WTC11 (cell line): ENCODE measurements at regions not wholly inside any gene's neighbourhood (a gene's known extent, or its start where the extent isn't known, plus 50 kb on each side); places are given as distances from the start of the nearest gene placed in this dataset.

Experiments
- ATAC-seq: fragments of 200-7000 bp; cut with Tn5 transposase; 2 replicates; pipeline ENCODE4 v1.10.0; 2021; ENCODE audit warnings: mild to moderate bottlenecking, moderate library complexity
- CTCF ChIA-PET: fragments of 300-600 bp; sonication (Branson Sonifier 250); formaldehyde crosslinking; loops from one replicate; lab custom pipeline; 2021; ENCODE audit warnings: antibody characterized with exemption; lab: Charles Lee
- POLR2A ChIA-PET: fragments of 350-600 bp; sonication (Branson Sonifier 250); formaldehyde crosslinking; loops from one replicate; lab custom pipeline; 2021; ENCODE audit warnings: antibody characterized with exemption; lab: Charles Lee
- DNase-seq: peaks from one replicate; pipeline ENCODE4 v3.0.0; 2021; ENCODE audit warnings: low spot score
- H3K27ac Mint-ChIP-seq: 2 replicates; pipeline ENCODE4 v1.8.0; 2021; ENCODE audit warnings: mixed read lengths
- H3K27me3 Mint-ChIP-seq: 2 replicates; pipeline ENCODE4 v1.8.0; 2021; ENCODE audit warnings: low read depth, mild to moderate bottlenecking, moderate library complexity, mixed read lengths
- H3K36me3 Mint-ChIP-seq: 2 replicates; pipeline ENCODE4 v1.8.0; 2021; ENCODE audit warnings: mixed read lengths
- H3K4me1 Mint-ChIP-seq: 2 replicates; pipeline ENCODE4 v1.8.0; 2022; ENCODE audit warnings: mixed read lengths
- H3K4me3 Mint-ChIP-seq: 2 replicates; pipeline ENCODE4 v1.8.0; 2021; ENCODE audit warnings: mild to moderate bottlenecking, moderate library complexity, mixed read lengths
- H3K9me3 Mint-ChIP-seq: 2 replicates; pipeline ENCODE4 v1.8.0; 2021; ENCODE audit warnings: mixed read lengths
- AFF4 ChIP-seq: sonication (generic); formaldehyde crosslinking; IDR thresholded peaks from 2 replicates; pipeline ENCODE4 v1.8.1; 2023; ENCODE audit warnings: mild to moderate bottlenecking, missing genetic modification reagents, borderline replicate concordance
- ARID4B ChIP-seq: sonication (generic); formaldehyde crosslinking; IDR thresholded peaks from 2 replicates; pipeline ENCODE4 v1.8.0; 2023; ENCODE audit warnings: missing genetic modification reagents, mild to moderate bottlenecking, borderline replicate concordance
- ATF1 ChIP-seq: sonication (generic); formaldehyde crosslinking; IDR thresholded peaks from 2 replicates; pipeline ENCODE4 v1.8.1; 2023; ENCODE audit warnings: mild to moderate bottlenecking, moderate library complexity, missing genetic modification reagents
- CREM ChIP-seq: sonication (generic); formaldehyde crosslinking; IDR thresholded peaks from 2 replicates; pipeline ENCODE4 v1.8.1; 2022; ENCODE audit warnings: mild to moderate bottlenecking, missing genetic modification reagents, moderate library complexity
- E2F5 ChIP-seq: sonication (generic); formaldehyde crosslinking; IDR thresholded peaks from 2 replicates; pipeline ENCODE4 v1.8.1; 2022; ENCODE audit warnings: mild to moderate bottlenecking, moderate library complexity, missing genetic modification reagents
- ELF4 ChIP-seq: sonication (generic); formaldehyde crosslinking; IDR thresholded peaks from 2 replicates; pipeline ENCODE4 v1.8.1; 2022; ENCODE audit warnings: low read depth, mild to moderate bottlenecking, moderate library complexity, missing genetic modification reagents
- ESRRA ChIP-seq: sonication (generic); formaldehyde crosslinking; IDR thresholded peaks from 2 replicates; pipeline ENCODE4 v1.8.1; 2022; ENCODE audit warnings: mild to moderate bottlenecking, missing genetic modification reagents, borderline replicate concordance
- FOXK1 ChIP-seq: sonication (generic); formaldehyde crosslinking; IDR thresholded peaks from 2 replicates; pipeline ENCODE4 v1.8.0; 2022; ENCODE audit warnings: mild to moderate bottlenecking, moderate library complexity, missing genetic modification reagents
- IRF2 ChIP-seq: sonication (generic); formaldehyde crosslinking; IDR thresholded peaks from 2 replicates; pipeline ENCODE4 v1.8.0; 2022; ENCODE audit warnings: low read depth, missing genetic modification reagents, borderline replicate concordance
- JUN ChIP-seq: sonication (generic); formaldehyde crosslinking; IDR thresholded peaks from 2 replicates; pipeline ENCODE4 v1.8.0; 2023; ENCODE audit warnings: mild to moderate bottlenecking, missing genetic modification reagents
- MLX ChIP-seq: sonication (generic); formaldehyde crosslinking; IDR thresholded peaks from 2 replicates; pipeline ENCODE4 v1.8.1; 2023; ENCODE audit warnings: mild to moderate bottlenecking, missing genetic modification reagents, moderate library complexity
- NFYB ChIP-seq: sonication (generic); formaldehyde crosslinking; conservative IDR thresholded peaks from 2 replicates; pipeline ENCODE4 v1.8.0; 2022; ENCODE audit warnings: low read depth, missing genetic modification reagents
- OVOL2 ChIP-seq: fragments of 250-450 bp; sonication (Bioruptor Pico); IDR thresholded peaks from 2 replicates; pipeline ENCODE4 v1.9.0; 2021; ENCODE audit warnings: mild to moderate bottlenecking, borderline replicate concordance
- SMAD3 ChIP-seq: sonication (generic); formaldehyde crosslinking; IDR thresholded peaks from 2 replicates; pipeline ENCODE4 v1.8.0; 2022; ENCODE audit warnings: missing genetic modification reagents, mild to moderate bottlenecking, borderline replicate concordance
- SOX15 ChIP-seq: fragments of 250-450 bp; sonication (Bioruptor Pico); IDR thresholded peaks from 2 replicates; pipeline ENCODE4 v1.9.0; 2021; ENCODE audit warnings: mild to moderate bottlenecking
- TEAD1 ChIP-seq: sonication (generic); formaldehyde crosslinking; IDR thresholded peaks from 2 replicates; pipeline ENCODE4 v1.8.0; 2022; ENCODE audit warnings: mild to moderate bottlenecking, missing genetic modification reagents
- USF2 ChIP-seq: sonication (generic); formaldehyde crosslinking; IDR thresholded peaks from 2 replicates; pipeline ENCODE4 v1.8.1; 2023; ENCODE audit warnings: mild to moderate bottlenecking, missing genetic modification reagents, moderate library complexity
- ZNF121 ChIP-seq: sonication (generic); formaldehyde crosslinking; IDR thresholded peaks from 2 replicates; pipeline ENCODE4 v1.8.0; 2023; ENCODE audit warnings: missing genetic modification reagents
- ZNF416 ChIP-seq: fragments of 250-450 bp; sonication (Bioruptor Pico); IDR thresholded peaks from 2 replicates; pipeline ENCODE4 v1.9.0; 2021; ENCODE audit warnings: mild to moderate bottlenecking, inconsistent platforms
- ZNF425 ChIP-seq: fragments of 250-450 bp; sonication (Bioruptor Pico); conservative IDR thresholded peaks from 2 replicates; pipeline ENCODE4 v1.9.0; 2021; ENCODE audit warnings: mild to moderate bottlenecking

- TF ChIP-seq OVOL2 (CRISPR knock-in tag) (no peak), ATF1 (CRISPR knock-in tag) (no peak), JUN (no peak), ZNF416 (CRISPR knock-in tag) (no peak), NFYB (CRISPR knock-in tag) (no peak), FOXK1 (CRISPR knock-in tag) (no peak), SOX15 (CRISPR knock-in tag) (no peak), USF2 (CRISPR knock-in tag) (no peak), E2F5 (no peak), ARID4B (no peak)
- TF ChIP-seq, all 79 proteins: peak for 0
- Mint-ChIP-seq H3K4me3 (no peak overlapping the region), H3K9me3 (no peaks in the 10 kb centered on the region), H3K4me1 (peaks cover 32% of the 10 kb centered on the region), H3K27ac (no peak overlapping the region), H3K27me3 (no peaks in the 10 kb centered on the region), H3K36me3 (no peaks in the 10 kb centered on the region)
- CTCF ChIA-PET = interaction anchor here (0.6 to 1.9 kb wide), 10 partner anchors 9 to 118 kb away, joined by 3 to 9 read pairs (median 4); partner anchors contain the start of gene LMO1
- ATAC-seq (no peak), DNase-seq (no peak)
- POLR2A ChIA-PET = no interaction called here
Observed at GRCh38 chr11:8337130-8337795, 73.6 kb upstream of the LMO1 start.

- ChIA-PET POLR2A (no interaction called here), CTCF (interaction anchor here (0.6 to 1.9 kb wide), 10 partner anchors 11 to 230 kb away, joined by 3 to 9 read pairs (median 3); no protein-coding TSS in a partner anchor)
- no peak for DNase-seq
- H3K36me3 Mint-ChIP-seq = no peaks in the 10 kb centered on the region
- H3K27me3 Mint-ChIP-seq = no peaks in the 10 kb centered on the region
- no peak overlapping the region for H3K27ac Mint-ChIP-seq
- 0 out of 2 replicates have a peak, but pooled peaks have one; percentile 6 for ATAC-seq
- no peak overlapping the region for H3K4me3 Mint-ChIP-seq
- peaks cover 25% of the 10 kb centered on the region for H3K4me1 Mint-ChIP-seq
- H3K9me3 Mint-ChIP-seq = no peaks in the 10 kb centered on the region
- TF ChIP-seq ZNF425 = no peak
- TF ChIP-seq MLX (CRISPR knock-in tag) = no peak
- TF ChIP-seq ELF4 = no peak
- TF ChIP-seq ESRRA (CRISPR knock-in tag) = no peak
- no peak for TF ChIP-seq SMAD3 (CRISPR knock-in tag)
- TF ChIP-seq AFF4 (CRISPR knock-in tag) = no peak
- no peak for TF ChIP-seq IRF2 (CRISPR knock-in tag)
- TF ChIP-seq ZNF416 (CRISPR knock-in tag) = no peak
- TF ChIP-seq ZNF121 (CRISPR knock-in tag) = no peak
- no peak for TF ChIP-seq CREM (CRISPR knock-in tag)
- no peak for TF ChIP-seq TEAD1
Observed at GRCh38 chr11:8336356-8337129, 72.9 kb upstream of the LMO1 start.
